SHP77 treated with DMSO at 0.1 percent for 48 hours (cell line): ENCODE measurements at regions not wholly inside any gene's neighbourhood (a gene's known extent, or its start where the extent isn't known, plus 50 kb on each side); places are given as distances from the start of the nearest gene placed in this dataset.

Experiments
- DNase-seq: peaks from one replicate; lab custom pipeline; 2025; lab: John Stamatoyannopoulos, UW

DNA sequence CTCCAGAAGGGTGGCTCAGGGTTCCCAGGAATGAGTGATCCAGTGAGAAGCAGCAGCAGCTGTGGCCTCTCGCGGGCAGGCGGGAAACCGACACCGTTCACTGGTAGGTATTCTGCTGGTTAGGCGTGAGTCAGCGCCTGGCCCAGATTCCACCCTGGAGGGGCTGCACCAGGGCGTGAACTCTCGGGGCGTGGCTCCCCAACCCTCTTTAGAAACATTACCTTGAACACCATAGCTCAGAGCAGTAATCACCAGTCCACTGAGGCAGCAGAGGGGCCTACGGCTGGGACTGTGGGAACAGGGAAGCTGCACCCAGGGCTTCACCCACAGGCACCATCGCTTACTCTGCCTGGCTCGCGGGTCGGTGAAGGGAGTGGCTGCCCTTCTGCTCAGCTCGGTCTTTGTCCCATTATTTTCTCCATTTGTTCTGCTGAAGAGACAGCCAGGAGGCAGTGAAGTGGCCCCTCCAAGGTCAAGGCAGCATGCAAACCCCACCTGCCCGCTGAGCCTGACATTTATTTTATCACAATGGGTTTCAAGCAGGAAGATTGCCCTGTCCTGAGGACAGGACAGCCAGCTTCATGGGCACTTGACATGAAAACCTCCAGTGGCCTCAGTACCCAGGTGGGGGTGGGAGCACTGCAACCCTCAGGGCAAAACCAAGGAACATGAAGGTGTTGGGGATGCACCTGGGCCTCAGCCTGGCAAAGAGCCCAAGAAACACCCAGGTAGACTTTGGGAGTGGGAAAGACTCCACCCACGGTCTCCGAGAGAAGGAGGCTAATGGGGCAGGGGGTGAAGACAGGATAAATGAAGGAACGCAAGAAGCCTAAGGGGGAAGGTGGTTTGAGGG, 51.0 kb upstream of the CD93 start:
- DNase-seq: peak; percentile 97

DNA sequence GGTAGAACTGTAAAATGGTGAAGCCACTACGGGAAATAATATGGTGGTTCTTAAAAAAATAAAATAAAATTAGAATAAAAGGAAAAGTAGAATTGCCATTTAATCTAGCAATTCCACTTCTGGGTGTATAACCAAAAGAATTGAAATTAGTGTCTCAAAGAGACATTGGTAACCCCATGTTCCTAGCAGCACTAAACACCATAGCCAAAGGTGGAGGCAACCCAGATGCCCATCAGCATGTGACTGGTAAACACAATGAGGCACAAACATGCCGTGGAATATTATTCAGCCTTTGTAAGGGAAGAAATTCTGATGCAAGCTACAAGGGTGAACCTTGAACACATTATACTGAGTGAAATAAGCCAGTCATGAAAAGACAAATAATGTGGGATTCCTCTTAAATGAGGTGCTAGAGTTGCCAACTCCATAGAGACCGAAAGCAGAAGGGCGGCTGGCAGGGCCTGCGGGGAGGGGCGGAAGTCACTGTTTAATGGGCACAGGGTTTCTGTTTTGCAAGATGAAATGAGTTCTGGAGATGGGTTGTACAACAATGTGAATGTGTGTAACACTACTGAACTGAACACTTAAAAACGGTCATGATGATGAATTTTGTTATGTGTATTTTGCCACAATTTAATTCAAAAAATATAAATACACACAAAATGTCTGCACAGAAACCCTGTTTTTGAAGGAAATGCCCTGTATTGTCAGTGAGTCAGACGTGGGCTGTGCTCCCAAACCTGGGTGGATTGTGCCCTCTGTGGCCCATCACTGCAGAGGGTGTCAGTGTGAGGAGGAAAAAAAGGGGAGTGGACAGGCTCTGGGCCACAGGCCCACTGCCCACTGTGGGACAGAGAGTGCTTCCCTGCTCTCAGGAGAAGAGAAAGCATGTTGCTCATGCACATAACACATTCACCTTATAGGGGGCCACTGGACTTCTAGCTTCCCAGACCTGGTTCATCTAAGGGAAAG, 49.6 kb upstream of the CD93 start:
- DNase-seq: peak; percentile 65
